HEK293 (cell line): ENCODE measurements at regions not wholly inside any gene's neighbourhood (a gene's known extent, or its start where the extent isn't known, plus 50 kb on each side); places are given as distances from the start of the nearest gene placed in this dataset.

Experiments used
- CTCF ChIP-seq: fragments of 450-650 bp; formaldehyde crosslinking; IDR thresholded peaks from 2 replicates; pipeline ENCODE4 v1.5.1; 2016; ENCODE audit warnings: missing biosample characterization, missing genetic modification characterization
- GLIS1 ChIP-seq: fragments of 450-650 bp; formaldehyde crosslinking; IDR thresholded peaks from 2 replicates; pipeline ENCODE4 v1.5.1; 2016; ENCODE audit warnings: missing biosample characterization, missing genetic modification characterization
- MYNN ChIP-seq: fragments of 450-650 bp; formaldehyde crosslinking; IDR thresholded peaks from 2 replicates; pipeline ENCODE4 v1.5.1; 2016; ENCODE audit warnings: missing biosample characterization, missing genetic modification characterization, borderline replicate concordance
- ZBTB8A ChIP-seq: fragments of 450-650 bp; formaldehyde crosslinking; IDR thresholded peaks from 2 replicates; pipeline ENCODE4 v1.5.1; 2016; ENCODE audit warnings: missing biosample characterization, missing genetic modification characterization
- ZFP37 ChIP-seq: fragments of 450-650 bp; formaldehyde crosslinking; IDR thresholded peaks from 2 replicates; pipeline ENCODE4 v1.5.1; 2016; ENCODE audit warnings: missing biosample characterization, missing genetic modification characterization
- ZNF10 ChIP-seq: fragments of 450-650 bp; formaldehyde crosslinking; IDR thresholded peaks from 2 replicates; pipeline ENCODE4 v1.5.1; 2017; ENCODE audit warnings: missing biosample characterization, missing genetic modification characterization
- ZNF324 ChIP-seq: fragments of 450-650 bp; formaldehyde crosslinking; IDR thresholded peaks from 2 replicates; pipeline ENCODE4 v1.5.1; 2016; ENCODE audit warnings: missing biosample characterization, missing genetic modification characterization
- ZNF341 ChIP-seq: fragments of 450-650 bp; formaldehyde crosslinking; IDR thresholded peaks from 2 replicates; pipeline ENCODE4; 2016; ENCODE audit warnings: low read depth, missing biosample characterization, missing genetic modification characterization
- ZNF48 ChIP-seq: fragments of 450-650 bp; formaldehyde crosslinking; IDR thresholded peaks from 2 replicates; pipeline ENCODE4 v1.5.1; 2016; ENCODE audit warnings: missing biosample characterization, missing genetic modification characterization
- ZNF561 ChIP-seq: fragments of 450-650 bp; IDR thresholded peaks from 2 replicates; pipeline ENCODE4 v1.5.1; 2018; ENCODE audit warnings: missing biosample characterization, missing genetic modification characterization, borderline replicate concordance
- ZNF701 ChIP-seq: fragments of 450-650 bp; formaldehyde crosslinking; IDR thresholded peaks from 2 replicates; pipeline ENCODE4 v1.5.1; 2016; ENCODE audit warnings: missing biosample characterization, missing genetic modification characterization
- ZSCAN5A ChIP-seq: fragments of 450-650 bp; formaldehyde crosslinking; IDR thresholded peaks from 2 replicates; pipeline ENCODE4 v1.5.1; 2016; ENCODE audit warnings: missing biosample characterization, missing genetic modification characterization
- TF ChIP-seq, protein P1 (sequence below): sonication (generic); formaldehyde crosslinking; IDR thresholded peaks from 2 replicates; pipeline ENCODE4 v1.8.1; 2022; ENCODE audit warnings: mild to moderate bottlenecking, moderate library complexity, missing genetic modification reagents

DNA sequence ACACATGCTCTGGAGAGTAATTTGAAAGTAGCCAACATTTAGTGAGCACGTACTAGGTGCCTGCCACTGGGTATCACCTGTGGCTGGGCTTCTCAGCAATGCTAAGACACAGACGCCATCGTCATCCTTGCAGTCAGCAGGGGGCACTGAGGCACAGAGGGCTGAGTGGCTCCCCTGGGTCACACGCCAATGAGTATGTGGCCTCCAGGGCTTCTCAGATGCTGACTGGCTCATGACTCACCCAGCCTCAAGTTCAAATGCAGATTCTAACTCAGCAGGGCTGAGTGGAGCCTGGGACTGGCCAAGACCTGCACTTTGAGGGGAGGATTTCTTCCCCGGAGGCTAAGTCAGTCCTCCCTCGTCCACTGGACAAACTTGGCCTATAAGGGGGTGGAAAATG lies 115.1 kb upstream of the CACNA1A start:
- TF ChIP-seq ZNF48 (no peak), ZNF561 (tag by site-specific recombination) (no peak), ZNF10 (tag by site-specific recombination) (no peak), ZNF701 (tag by site-specific recombination) (no peak), CTCF (tag by site-specific recombination) (no peak), MYNN (tag by site-specific recombination) (no peak), ZFP37 (tag by site-specific recombination) (no peak), GLIS1 (peak; percentile 49), ZNF341 (tag by site-specific recombination) (no peak), ZBTB8A (no peak), ZSCAN5A (tag by site-specific recombination) (no peak), ZNF324 (tag by site-specific recombination) (no peak)
- TF ChIP-seq, protein P1, sequence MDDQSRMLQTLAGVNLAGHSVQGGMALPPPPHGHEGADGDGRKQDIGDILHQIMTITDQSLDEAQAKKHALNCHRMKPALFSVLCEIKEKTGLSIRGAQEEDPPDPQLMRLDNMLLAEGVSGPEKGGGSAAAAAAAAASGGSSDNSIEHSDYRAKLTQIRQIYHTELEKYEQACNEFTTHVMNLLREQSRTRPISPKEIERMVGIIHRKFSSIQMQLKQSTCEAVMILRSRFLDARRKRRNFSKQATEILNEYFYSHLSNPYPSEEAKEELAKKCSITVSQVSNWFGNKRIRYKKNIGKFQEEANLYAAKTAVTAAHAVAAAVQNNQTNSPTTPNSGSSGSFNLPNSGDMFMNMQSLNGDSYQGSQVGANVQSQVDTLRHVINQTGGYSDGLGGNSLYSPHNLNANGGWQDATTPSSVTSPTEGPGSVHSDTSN, result no peak
